WTC11 (cell line): ENCODE measurements at regions not wholly inside any gene's neighbourhood (a gene's known extent, or its start where the extent isn't known, plus 50 kb on each side); places are given as distances from the start of the nearest gene placed in this dataset.

Experiments
- ATAC-seq: fragments of 200-7000 bp; cut with Tn5 transposase; 2 replicates; pipeline ENCODE4 v1.10.0; 2021; ENCODE audit warnings: mild to moderate bottlenecking, moderate library complexity
- CTCF ChIA-PET: fragments of 300-600 bp; sonication (Branson Sonifier 250); formaldehyde crosslinking; loops from one replicate; lab custom pipeline; 2021; ENCODE audit warnings: antibody characterized with exemption; lab: Charles Lee
- POLR2A ChIA-PET: fragments of 350-600 bp; sonication (Branson Sonifier 250); formaldehyde crosslinking; loops from one replicate; lab custom pipeline; 2021; ENCODE audit warnings: antibody characterized with exemption; lab: Charles Lee
- DNase-seq: peaks from one replicate; pipeline ENCODE4 v3.0.0; 2021; ENCODE audit warnings: low spot score
- H3K27ac Mint-ChIP-seq: 2 replicates; pipeline ENCODE4 v1.8.0; 2021; ENCODE audit warnings: mixed read lengths
- H3K27me3 Mint-ChIP-seq: 2 replicates; pipeline ENCODE4 v1.8.0; 2021; ENCODE audit warnings: low read depth, mild to moderate bottlenecking, moderate library complexity, mixed read lengths
- H3K36me3 Mint-ChIP-seq: 2 replicates; pipeline ENCODE4 v1.8.0; 2021; ENCODE audit warnings: mixed read lengths
- H3K4me1 Mint-ChIP-seq: 2 replicates; pipeline ENCODE4 v1.8.0; 2022; ENCODE audit warnings: mixed read lengths
- H3K4me3 Mint-ChIP-seq: 2 replicates; pipeline ENCODE4 v1.8.0; 2021; ENCODE audit warnings: mild to moderate bottlenecking, moderate library complexity, mixed read lengths
- H3K9me3 Mint-ChIP-seq: 2 replicates; pipeline ENCODE4 v1.8.0; 2021; ENCODE audit warnings: mixed read lengths
- AR ChIP-seq: fragments of 250-450 bp; sonication (Bioruptor Pico); IDR thresholded peaks from 2 replicates; pipeline ENCODE4 v1.9.0; 2021; ENCODE audit warnings: mild to moderate bottlenecking
- ATF1 ChIP-seq: sonication (generic); formaldehyde crosslinking; IDR thresholded peaks from 2 replicates; pipeline ENCODE4 v1.8.1; 2023; ENCODE audit warnings: mild to moderate bottlenecking, moderate library complexity, missing genetic modification reagents
- E2F5 ChIP-seq: sonication (generic); formaldehyde crosslinking; IDR thresholded peaks from 2 replicates; pipeline ENCODE4 v1.8.1; 2022; ENCODE audit warnings: mild to moderate bottlenecking, moderate library complexity, missing genetic modification reagents
- FOXK1 ChIP-seq: sonication (generic); formaldehyde crosslinking; IDR thresholded peaks from 2 replicates; pipeline ENCODE4 v1.8.0; 2022; ENCODE audit warnings: mild to moderate bottlenecking, moderate library complexity, missing genetic modification reagents
- GRHL2 ChIP-seq: fragments of 250-450 bp; sonication (Bioruptor Pico); IDR thresholded peaks from 2 replicates; pipeline ENCODE4 v1.8.0; 2022; ENCODE audit warnings: mild to moderate bottlenecking, moderate library complexity; ENCODE audit not compliant: insufficient replicate concordance, severe bottlenecking
- HMGXB4 ChIP-seq: sonication (generic); formaldehyde crosslinking; IDR thresholded peaks from 2 replicates; pipeline ENCODE4 v1.8.1; 2023; ENCODE audit warnings: mild to moderate bottlenecking, moderate library complexity, missing genetic modification reagents
- KAT7 ChIP-seq: sonication (generic); formaldehyde crosslinking; IDR thresholded peaks from 2 replicates; pipeline ENCODE4 v1.8.1; 2023; ENCODE audit warnings: missing genetic modification reagents, mild to moderate bottlenecking, borderline replicate concordance
- USF1 ChIP-seq: sonication (generic); formaldehyde crosslinking; IDR thresholded peaks from 2 replicates; pipeline ENCODE4 v1.8.0; 2022; ENCODE audit warnings: mild to moderate bottlenecking, missing genetic modification reagents
- ZNF138 ChIP-seq: sonication (generic); formaldehyde crosslinking; conservative IDR thresholded peaks from 2 replicates; pipeline ENCODE4 v1.8.1; 2022; ENCODE audit warnings: mild to moderate bottlenecking, moderate library complexity, missing genetic modification reagents
- ZNF263 ChIP-seq: sonication (generic); formaldehyde crosslinking; IDR thresholded peaks from 2 replicates; pipeline ENCODE4 v1.8.1; 2022; ENCODE audit warnings: low read depth, mild to moderate bottlenecking, moderate library complexity, missing genetic modification reagents
- ZNF416 ChIP-seq: fragments of 250-450 bp; sonication (Bioruptor Pico); IDR thresholded peaks from 2 replicates; pipeline ENCODE4 v1.9.0; 2021; ENCODE audit warnings: mild to moderate bottlenecking, inconsistent platforms
- ZNF532 ChIP-seq: fragments of 250-450 bp; sonication (Bioruptor Pico); IDR thresholded peaks from 2 replicates; pipeline ENCODE4 v1.9.0; 2021; ENCODE audit warnings: mild to moderate bottlenecking, borderline replicate concordance
- ZNF671 ChIP-seq: fragments of 250-450 bp; sonication (Bioruptor Pico); IDR thresholded peaks from 2 replicates; pipeline ENCODE4 v1.8.0; 2021; ENCODE audit warnings: mild to moderate bottlenecking
- TF ChIP-seq, protein P1 (sequence below): sonication (generic); formaldehyde crosslinking; IDR thresholded peaks from 2 replicates; pipeline ENCODE4 v1.8.0; 2022; ENCODE audit warnings: mild to moderate bottlenecking, missing genetic modification reagents
- TF ChIP-seq, protein P2 (sequence below): sonication (generic); formaldehyde crosslinking; IDR thresholded peaks from 2 replicates; pipeline ENCODE4 v1.8.1; 2023; ENCODE audit warnings: mild to moderate bottlenecking, missing genetic modification reagents
- TF ChIP-seq, protein P3 (sequence below): fragments of 250-450 bp; sonication (Bioruptor Pico); IDR thresholded peaks from 2 replicates; pipeline ENCODE4 v1.9.0; 2021; ENCODE audit warnings: mild to moderate bottlenecking
- TF ChIP-seq, protein P4 (sequence below): sonication (generic); formaldehyde crosslinking; IDR thresholded peaks from 2 replicates; pipeline ENCODE4 v1.8.1; 2022; ENCODE audit warnings: low read depth, missing genetic modification reagents, borderline replicate concordance

DNA sequence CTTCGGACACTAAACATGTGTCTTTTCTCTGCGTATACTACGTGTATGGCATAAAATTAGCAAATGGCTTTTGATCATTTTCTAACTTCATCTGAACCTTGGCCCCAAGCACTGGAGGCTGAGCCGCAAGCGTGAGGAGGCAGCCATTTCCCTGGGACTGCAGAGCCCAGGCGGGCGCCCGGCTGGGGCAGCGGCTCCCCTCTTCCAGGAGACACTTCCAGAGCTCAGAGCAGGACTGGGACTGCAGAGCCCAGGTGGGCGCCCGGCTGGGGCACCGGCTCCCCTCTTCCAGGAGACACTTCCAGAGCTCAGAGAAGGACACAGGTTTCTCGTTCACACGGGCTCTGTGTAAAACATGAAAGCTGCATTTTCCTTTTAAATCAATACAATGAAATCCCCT is 484.1 kb upstream of the SALL3 start (continued):
- TF ChIP-seq, protein P1, sequence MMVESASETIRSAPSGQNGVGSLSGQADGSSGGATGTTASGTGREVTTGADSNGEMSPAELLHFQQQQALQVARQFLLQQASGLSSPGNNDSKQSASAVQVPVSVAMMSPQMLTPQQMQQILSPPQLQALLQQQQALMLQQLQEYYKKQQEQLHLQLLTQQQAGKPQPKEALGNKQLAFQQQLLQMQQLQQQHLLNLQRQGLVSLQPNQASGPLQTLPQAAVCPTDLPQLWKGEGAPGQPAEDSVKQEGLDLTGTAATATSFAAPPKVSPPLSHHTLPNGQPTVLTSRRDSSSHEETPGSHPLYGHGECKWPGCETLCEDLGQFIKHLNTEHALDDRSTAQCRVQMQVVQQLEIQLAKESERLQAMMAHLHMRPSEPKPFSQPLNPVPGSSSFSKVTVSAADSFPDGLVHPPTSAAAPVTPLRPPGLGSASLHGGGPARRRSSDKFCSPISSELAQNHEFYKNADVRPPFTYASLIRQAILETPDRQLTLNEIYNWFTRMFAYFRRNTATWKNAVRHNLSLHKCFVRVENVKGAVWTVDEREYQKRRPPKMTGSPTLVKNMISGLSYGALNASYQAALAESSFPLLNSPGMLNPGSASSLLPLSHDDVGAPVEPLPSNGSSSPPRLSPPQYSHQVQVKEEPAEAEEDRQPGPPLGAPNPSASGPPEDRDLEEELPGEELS (CRISPR knock-in tag): no peak
- no peak for TF ChIP-seq GRHL2 (CRISPR knock-in tag)
- TF ChIP-seq ZNF138 (CRISPR knock-in tag): no peak
- TF ChIP-seq, protein P2, sequence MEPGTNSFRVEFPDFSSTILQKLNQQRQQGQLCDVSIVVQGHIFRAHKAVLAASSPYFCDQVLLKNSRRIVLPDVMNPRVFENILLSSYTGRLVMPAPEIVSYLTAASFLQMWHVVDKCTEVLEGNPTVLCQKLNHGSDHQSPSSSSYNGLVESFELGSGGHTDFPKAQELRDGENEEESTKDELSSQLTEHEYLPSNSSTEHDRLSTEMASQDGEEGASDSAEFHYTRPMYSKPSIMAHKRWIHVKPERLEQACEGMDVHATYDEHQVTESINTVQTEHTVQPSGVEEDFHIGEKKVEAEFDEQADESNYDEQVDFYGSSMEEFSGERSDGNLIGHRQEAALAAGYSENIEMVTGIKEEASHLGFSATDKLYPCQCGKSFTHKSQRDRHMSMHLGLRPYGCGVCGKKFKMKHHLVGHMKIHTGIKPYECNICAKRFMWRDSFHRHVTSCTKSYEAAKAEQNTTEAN (CRISPR knock-in tag): no peak
- no peak for TF ChIP-seq AR
- no peak for TF ChIP-seq ZNF671 (CRISPR knock-in tag)
- no peak for TF ChIP-seq ZNF532
- TF ChIP-seq ATF1 (CRISPR knock-in tag): no peak
- no peak for TF ChIP-seq ZNF263
- TF ChIP-seq USF1: no peak
- no peak for TF ChIP-seq E2F5 (CRISPR knock-in tag)
- no peak for TF ChIP-seq KAT7
- TF ChIP-seq ZNF416 (CRISPR knock-in tag): no peak

GRCh38 chr18:78496079-78496478 is 483.5 kb upstream of the SALL3 start:
- CTCF ChIA-PET: no interaction called here
- no peak overlapping the region for H3K4me3 Mint-ChIP-seq

More at GRCh38 chr18:78496079-78496478, 483.5 kb upstream of the SALL3 start:
- no peaks in the 10 kb centered on the region for H3K4me1 Mint-ChIP-seq
- ATAC-seq: no peak
- peaks cover 11% of the 10 kb centered on the region; the same call in 1 of the 2 replicates for H3K27me3 Mint-ChIP-seq
- H3K9me3 Mint-ChIP-seq: peaks cover 18% of the 10 kb centered on the region
- TF ChIP-seq FOXK1 (CRISPR knock-in tag) (no peak), HMGXB4 (no peak), AR (no peak)
- TF ChIP-seq, protein P3, sequence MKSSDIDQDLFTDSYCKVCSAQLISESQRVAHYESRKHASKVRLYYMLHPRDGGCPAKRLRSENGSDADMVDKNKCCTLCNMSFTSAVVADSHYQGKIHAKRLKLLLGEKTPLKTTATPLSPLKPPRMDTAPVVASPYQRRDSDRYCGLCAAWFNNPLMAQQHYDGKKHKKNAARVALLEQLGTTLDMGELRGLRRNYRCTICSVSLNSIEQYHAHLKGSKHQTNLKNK (CRISPR knock-in tag): no peak
- TF ChIP-seq, protein P4, sequence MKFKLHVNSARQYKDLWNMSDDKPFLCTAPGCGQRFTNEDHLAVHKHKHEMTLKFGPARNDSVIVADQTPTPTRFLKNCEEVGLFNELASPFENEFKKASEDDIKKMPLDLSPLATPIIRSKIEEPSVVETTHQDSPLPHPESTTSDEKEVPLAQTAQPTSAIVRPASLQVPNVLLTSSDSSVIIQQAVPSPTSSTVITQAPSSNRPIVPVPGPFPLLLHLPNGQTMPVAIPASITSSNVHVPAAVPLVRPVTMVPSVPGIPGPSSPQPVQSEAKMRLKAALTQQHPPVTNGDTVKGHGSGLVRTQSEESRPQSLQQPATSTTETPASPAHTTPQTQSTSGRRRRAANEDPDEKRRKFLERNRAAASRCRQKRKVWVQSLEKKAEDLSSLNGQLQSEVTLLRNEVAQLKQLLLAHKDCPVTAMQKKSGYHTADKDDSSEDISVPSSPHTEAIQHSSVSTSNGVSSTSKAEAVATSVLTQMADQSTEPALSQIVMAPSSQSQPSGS (CRISPR knock-in tag): no peak
- H3K36me3 Mint-ChIP-seq: peaks cover 21% of the 10 kb centered on the region
- no peak for DNase-seq
- POLR2A ChIA-PET: no interaction called here
- no peak overlapping the region for H3K27ac Mint-ChIP-seq
